ENCODE measurements at regions not wholly inside any gene's neighbourhood (a gene's known extent, or its start where the extent isn't known, plus 50 kb on each side); places are given as distances from the start of the nearest gene placed in this dataset.

DNA sequence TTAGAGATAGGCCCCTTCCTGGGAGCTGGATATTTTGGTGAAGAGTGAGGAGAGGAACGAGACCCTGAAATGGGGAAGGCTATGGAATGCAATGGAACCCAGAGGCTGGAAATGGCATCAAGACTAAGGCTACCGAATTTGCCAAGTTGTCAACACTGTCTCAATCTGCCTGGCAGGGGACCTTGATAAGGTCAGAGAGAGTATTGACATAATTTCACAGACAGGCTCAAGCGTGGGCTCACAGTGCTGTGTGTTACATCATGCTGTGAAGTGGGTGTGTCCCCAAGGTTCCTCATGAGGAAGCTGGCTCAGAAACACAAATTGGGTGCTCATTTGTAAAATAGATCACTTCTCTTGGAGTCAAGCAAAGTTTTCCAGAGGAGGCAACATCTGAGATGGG lies 51.8 kb upstream of the CYRIA start:
- TF ChIP-seq, protein P1, sequence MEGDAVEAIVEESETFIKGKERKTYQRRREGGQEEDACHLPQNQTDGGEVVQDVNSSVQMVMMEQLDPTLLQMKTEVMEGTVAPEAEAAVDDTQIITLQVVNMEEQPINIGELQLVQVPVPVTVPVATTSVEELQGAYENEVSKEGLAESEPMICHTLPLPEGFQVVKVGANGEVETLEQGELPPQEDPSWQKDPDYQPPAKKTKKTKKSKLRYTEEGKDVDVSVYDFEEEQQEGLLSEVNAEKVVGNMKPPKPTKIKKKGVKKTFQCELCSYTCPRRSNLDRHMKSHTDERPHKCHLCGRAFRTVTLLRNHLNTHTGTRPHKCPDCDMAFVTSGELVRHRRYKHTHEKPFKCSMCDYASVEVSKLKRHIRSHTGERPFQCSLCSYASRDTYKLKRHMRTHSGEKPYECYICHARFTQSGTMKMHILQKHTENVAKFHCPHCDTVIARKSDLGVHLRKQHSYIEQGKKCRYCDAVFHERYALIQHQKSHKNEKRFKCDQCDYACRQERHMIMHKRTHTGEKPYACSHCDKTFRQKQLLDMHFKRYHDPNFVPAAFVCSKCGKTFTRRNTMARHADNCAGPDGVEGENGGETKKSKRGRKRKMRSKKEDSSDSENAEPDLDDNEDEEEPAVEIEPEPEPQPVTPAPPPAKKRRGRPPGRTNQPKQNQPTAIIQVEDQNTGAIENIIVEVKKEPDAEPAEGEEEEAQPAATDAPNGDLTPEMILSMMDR (IDR thresholded peaks at IDR 0.05; ENCODE audit: low read depth, low read length): no peak
- TF ChIP-seq EZH2phosphoT487 (IDR thresholded peaks at IDR 0.05; ENCODE audit: low read depth): no peak
